ENCODE measurements at regions not wholly inside any gene's neighbourhood (a gene's known extent, or its start where the extent isn't known, plus 50 kb on each side); places are given as distances from the start of the nearest gene placed in this dataset.
"Not testable (repeated sequence)": the region's sequence is repeated elsewhere in the genome, so short reads cannot be mapped to it uniquely, and the experiment has no call there.

DNA sequence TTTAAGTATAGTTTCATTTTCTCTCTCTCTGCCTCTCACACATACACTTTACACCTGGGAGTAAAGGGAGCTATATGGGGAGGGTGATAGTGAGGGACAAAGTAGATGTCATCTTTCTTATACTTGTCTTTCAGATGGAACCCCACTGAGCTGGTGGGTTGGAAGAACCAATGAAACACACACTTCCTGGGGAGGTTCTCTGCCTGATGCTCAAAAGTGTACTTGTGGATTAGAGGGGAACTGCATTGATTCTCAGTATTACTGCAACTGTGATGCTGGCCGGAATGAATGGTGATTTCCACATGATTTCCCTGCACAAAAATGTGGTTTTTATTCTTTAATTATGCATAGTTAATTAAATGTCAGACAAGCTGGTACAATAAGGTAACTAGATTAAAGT, 256.6 kb upstream of the SPATA31A3 start:
- TF ChIP-seq, protein P1, sequence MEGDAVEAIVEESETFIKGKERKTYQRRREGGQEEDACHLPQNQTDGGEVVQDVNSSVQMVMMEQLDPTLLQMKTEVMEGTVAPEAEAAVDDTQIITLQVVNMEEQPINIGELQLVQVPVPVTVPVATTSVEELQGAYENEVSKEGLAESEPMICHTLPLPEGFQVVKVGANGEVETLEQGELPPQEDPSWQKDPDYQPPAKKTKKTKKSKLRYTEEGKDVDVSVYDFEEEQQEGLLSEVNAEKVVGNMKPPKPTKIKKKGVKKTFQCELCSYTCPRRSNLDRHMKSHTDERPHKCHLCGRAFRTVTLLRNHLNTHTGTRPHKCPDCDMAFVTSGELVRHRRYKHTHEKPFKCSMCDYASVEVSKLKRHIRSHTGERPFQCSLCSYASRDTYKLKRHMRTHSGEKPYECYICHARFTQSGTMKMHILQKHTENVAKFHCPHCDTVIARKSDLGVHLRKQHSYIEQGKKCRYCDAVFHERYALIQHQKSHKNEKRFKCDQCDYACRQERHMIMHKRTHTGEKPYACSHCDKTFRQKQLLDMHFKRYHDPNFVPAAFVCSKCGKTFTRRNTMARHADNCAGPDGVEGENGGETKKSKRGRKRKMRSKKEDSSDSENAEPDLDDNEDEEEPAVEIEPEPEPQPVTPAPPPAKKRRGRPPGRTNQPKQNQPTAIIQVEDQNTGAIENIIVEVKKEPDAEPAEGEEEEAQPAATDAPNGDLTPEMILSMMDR (IDR thresholded peaks at IDR 0.05; ENCODE audit: borderline replicate concordance, extremely low read depth, low read length, poor library complexity, severe bottlenecking): not testable (repeated sequence)
- not testable (repeated sequence) for TF ChIP-seq EZH2 (IDR thresholded peaks at IDR 0.05; ENCODE audit: borderline replicate concordance, low read depth, low read length, severe bottlenecking)

Measured in DND-41 (cell line).